ENCODE measurements at regions not wholly inside any gene's neighbourhood (a gene's known extent, or its start where the extent isn't known, plus 50 kb on each side); places are given as distances from the start of the nearest gene placed in this dataset.

DNA sequence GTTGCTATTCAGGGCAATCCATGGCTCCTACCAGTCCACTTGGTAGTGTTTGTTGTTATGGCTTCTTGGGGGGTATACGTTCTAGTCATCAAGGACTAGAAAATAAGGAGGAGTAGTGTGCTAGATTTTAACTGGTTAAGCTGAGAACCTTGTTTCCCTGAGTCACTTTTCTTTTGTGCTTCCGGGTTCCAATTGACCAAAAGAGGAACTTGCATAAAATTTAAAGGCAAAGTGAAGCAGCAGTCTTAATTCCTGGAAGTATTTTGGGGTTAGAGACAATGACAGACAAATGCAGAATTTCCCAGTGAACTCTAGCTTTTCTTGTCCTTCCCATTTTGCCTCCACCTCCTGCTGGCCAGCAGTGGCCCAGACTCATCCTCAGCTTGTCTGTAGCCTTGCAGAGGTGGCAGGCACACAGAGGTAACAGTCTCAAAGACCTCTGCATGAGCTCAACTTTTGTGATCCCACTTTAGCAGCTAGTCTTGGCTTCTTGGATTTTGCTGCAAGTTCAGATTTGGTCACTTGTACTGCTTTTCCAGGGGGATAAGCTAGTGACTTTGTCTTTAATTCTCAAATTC lies 1105.8 kb upstream of the NXPH2 start:
- TF ChIP-seq GATA2 (IDR thresholded peaks at IDR 0.05; ENCODE audit: low read depth, low read length) (no peak), GATA3 (IDR thresholded peaks at IDR 0.05; ENCODE audit: low read depth, low read length) (no peak)
